ENCODE measurements at regions not wholly inside any gene's neighbourhood (a gene's known extent, or its start where the extent isn't known, plus 50 kb on each side); places are given as distances from the start of the nearest gene placed in this dataset.

- no peak overlapping the region for H3K4me3 ChIP-seq
- H3K4me1 ChIP-seq = peaks cover 0 to 21% (median 6%) of the 10 kb centered on the region in 12 donors
- no peaks in the 10 kb centered on the region for H3K9me3 ChIP-seq
- no peaks in the 10 kb centered on the region for H3K36me3 ChIP-seq
- WGBS, 4 donors = 87 to 100% (median 91%) methylated on average over 2 of the region's 2 CpGs
- ATAC-seq (no peak), DNase-seq (no peak)
- H3K27ac ChIP-seq = peak overlapping the region in 7 of 12 donors; percentile 0 to 69 (median 43)
- no peaks in the 10 kb centered on the region for H3K27me3 ChIP-seq
- intact Hi-C loops (cut with DNase I) = loop anchor here in 1 of 10 donors (5.0 kb wide), 1 partner anchor 312 kb away; no protein-coding TSS in a partner anchor
- no peak for TF ChIP-seq POLR2A (IDR thresholded peaks at IDR 0.05)
- no peak for TF ChIP-seq CTCF (IDR thresholded peaks at IDR 0.05)
These were observed 256.9 kb upstream of the COPS8 start for GRCh38 chr2:236828820-236829219.

- 77 to 87% (median 84%) methylated on average over 3 of the region's 3 CpGs for WGBS, 4 donors
These were observed 254.8 kb upstream of the COPS8 start for GRCh38 chr2:236830926-236831325.

GRCh38 chr2:236831698-236832097, 254.0 kb upstream of the COPS8 start:
- DNase-seq (no peak), ATAC-seq (no peak)
- Histone ChIP-seq H3K36me3 (no peaks in the 10 kb centered on the region), H3K4me1 (peaks cover 0 to 16% (median 6%) of the 10 kb centered on the region in 12 donors), H3K4me3 (no peak overlapping the region), H3K9me3 (peaks cover 0 to 4% (median 0%) of the 10 kb centered on the region in 12 donors), H3K27me3 (no peaks in the 10 kb centered on the region), H3K27ac (peak overlapping the region in 3 of 12 donors; percentile 47 to 65 (median 54))
- no peak for TF ChIP-seq CTCF (IDR thresholded peaks at IDR 0.05)
- TF ChIP-seq POLR2A (IDR thresholded peaks at IDR 0.05) = no peak
- intact Hi-C loops (cut with DNase I) = no loop called here
- WGBS, 4 donors = 92 to 98% (median 94%) methylated on average over 6 of the region's 6 CpGs

More at GRCh38 chr2:236830926-236831325, 254.8 kb upstream of the COPS8 start:
- DNase-seq = no peak
- no peak overlapping the region for H3K4me3 ChIP-seq
- H3K9me3 ChIP-seq = peaks cover 0 to 4% (median 0%) of the 10 kb centered on the region in 12 donors
- peaks cover 0 to 21% (median 6%) of the 10 kb centered on the region in 12 donors for H3K4me1 ChIP-seq
- intact Hi-C loops (cut with DNase I) = no loop called here
- no peaks in the 10 kb centered on the region for H3K36me3 ChIP-seq
- H3K27me3 ChIP-seq = no peaks in the 10 kb centered on the region
- H3K27ac ChIP-seq = peak overlapping the region in 4 of 12 donors; percentile 7 to 65 (median 50)
- peak in 1 of 4 donors; percentile 12 for ATAC-seq
- TF ChIP-seq CTCF (IDR thresholded peaks at IDR 0.05) = no peak
- no peak for TF ChIP-seq POLR2A (IDR thresholded peaks at IDR 0.05)

- WGBS, 4 donors = 81 to 87% (median 87%) methylated on average over 3 of the region's 3 CpGs
- no peak overlapping the region for H3K4me3 ChIP-seq
- peaks cover 0 to 3% (median under 1%) of the 10 kb centered on the region in 12 donors for H3K4me1 ChIP-seq
- no peak for DNase-seq
- intact Hi-C loops (cut with DNase I) = no loop called here
- no peak overlapping the region for H3K27ac ChIP-seq
- H3K36me3 ChIP-seq = no peaks in the 10 kb centered on the region
- peak in 2 of 4 donors; percentile 34 to 52 for ATAC-seq
- no peaks in the 10 kb centered on the region for H3K27me3 ChIP-seq
- peaks cover 0 to 4% (median 0%) of the 10 kb centered on the region in 12 donors for H3K9me3 ChIP-seq
- TF ChIP-seq CTCF (IDR thresholded peaks at IDR 0.05) (no peak), POLR2A (IDR thresholded peaks at IDR 0.05) (no peak)
These were observed 252.1 kb upstream of the COPS8 start for GRCh38 chr2:236833501-236834073.
